ENCODE measurements at regions not wholly inside any gene's neighbourhood (a gene's known extent, or its start where the extent isn't known, plus 50 kb on each side); places are given as distances from the start of the nearest gene placed in this dataset.

- Mint-ChIP-seq H3K9me3 (ENCODE audit: low read depth) (no peaks in the 10 kb centered on the region), H3K27me3 (ENCODE audit: low read depth) (peaks cover 4% of the 10 kb centered on the region), H3K36me3 (ENCODE audit: low read depth) (no peaks in the 10 kb centered on the region), H3K4me3 (ENCODE audit: unreplicated experiment) (no peak overlapping the region), H3K27ac (ENCODE audit: unreplicated experiment) (no peak overlapping the region), H3K4me1 (ENCODE audit: low read depth) (peaks cover 24% of the 10 kb centered on the region)
- TF ChIP-seq, protein P1, sequence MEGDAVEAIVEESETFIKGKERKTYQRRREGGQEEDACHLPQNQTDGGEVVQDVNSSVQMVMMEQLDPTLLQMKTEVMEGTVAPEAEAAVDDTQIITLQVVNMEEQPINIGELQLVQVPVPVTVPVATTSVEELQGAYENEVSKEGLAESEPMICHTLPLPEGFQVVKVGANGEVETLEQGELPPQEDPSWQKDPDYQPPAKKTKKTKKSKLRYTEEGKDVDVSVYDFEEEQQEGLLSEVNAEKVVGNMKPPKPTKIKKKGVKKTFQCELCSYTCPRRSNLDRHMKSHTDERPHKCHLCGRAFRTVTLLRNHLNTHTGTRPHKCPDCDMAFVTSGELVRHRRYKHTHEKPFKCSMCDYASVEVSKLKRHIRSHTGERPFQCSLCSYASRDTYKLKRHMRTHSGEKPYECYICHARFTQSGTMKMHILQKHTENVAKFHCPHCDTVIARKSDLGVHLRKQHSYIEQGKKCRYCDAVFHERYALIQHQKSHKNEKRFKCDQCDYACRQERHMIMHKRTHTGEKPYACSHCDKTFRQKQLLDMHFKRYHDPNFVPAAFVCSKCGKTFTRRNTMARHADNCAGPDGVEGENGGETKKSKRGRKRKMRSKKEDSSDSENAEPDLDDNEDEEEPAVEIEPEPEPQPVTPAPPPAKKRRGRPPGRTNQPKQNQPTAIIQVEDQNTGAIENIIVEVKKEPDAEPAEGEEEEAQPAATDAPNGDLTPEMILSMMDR (IDR thresholded peaks at IDR 0.05): no peak
- no peak for DNase-seq (ENCODE audit: low spot score)
Observed at GRCh38 chr2:12175323-12175722, 428.9 kb downstream of the LPIN1 start.

DNA sequence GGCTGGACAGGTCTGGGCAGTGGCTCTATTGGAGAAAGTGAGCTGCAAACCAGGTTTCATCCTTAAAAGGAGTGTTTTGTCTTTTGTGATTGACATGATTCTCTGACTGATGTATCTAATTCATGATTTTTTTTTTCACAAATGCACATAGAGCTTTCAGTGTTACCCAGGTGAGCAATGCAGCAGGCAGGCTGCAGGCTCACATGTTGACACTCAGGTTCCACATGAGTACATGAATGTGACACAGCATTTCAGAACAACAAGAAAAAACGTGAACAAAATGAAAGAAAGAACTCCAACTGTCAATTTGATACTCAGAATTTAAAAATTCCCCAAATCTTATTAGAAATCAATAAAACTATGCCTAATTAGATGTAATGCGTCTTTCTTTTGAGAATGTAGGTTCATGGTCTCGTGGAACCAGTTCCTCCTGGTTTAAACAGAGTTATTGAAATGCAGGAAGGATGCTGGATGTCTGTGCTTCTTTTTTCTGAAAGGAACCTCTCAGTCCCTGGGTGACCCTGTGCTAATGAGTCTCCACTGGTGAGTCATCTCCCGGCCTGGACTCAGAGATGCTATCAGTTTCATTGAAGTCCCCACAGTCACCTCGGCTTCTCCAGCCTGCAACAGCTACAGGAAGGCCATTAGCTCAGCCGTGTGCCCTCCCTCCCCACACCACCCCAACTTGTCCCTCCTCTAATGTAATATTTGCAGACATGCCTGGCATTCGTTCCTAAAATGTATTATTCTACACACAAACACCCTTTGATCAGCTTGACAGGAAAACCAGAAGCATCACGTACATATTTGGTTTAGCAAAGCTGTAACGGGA is 430.4 kb downstream of the LPIN1 start:
- no peak for DNase-seq (ENCODE audit: low spot score)
- Mint-ChIP-seq H3K27ac (ENCODE audit: unreplicated experiment) (no peak overlapping the region), H3K9me3 (ENCODE audit: low read depth) (no peaks in the 10 kb centered on the region), H3K36me3 (ENCODE audit: low read depth) (no peaks in the 10 kb centered on the region), H3K4me1 (ENCODE audit: low read depth) (peaks cover 21% of the 10 kb centered on the region), H3K4me3 (ENCODE audit: unreplicated experiment) (no peak overlapping the region), H3K27me3 (ENCODE audit: low read depth) (peaks cover 4% of the 10 kb centered on the region)
- TF ChIP-seq, protein P1 (IDR thresholded peaks at IDR 0.05): no peak

- DNase-seq (ENCODE audit: low spot score): no peak
- Mint-ChIP-seq H3K27ac (ENCODE audit: unreplicated experiment) (no peak overlapping the region), H3K4me3 (ENCODE audit: unreplicated experiment) (no peak overlapping the region), H3K9me3 (ENCODE audit: low read depth) (no peaks in the 10 kb centered on the region), H3K36me3 (ENCODE audit: low read depth) (no peaks in the 10 kb centered on the region), H3K27me3 (ENCODE audit: low read depth) (peaks cover 4% of the 10 kb centered on the region), H3K4me1 (ENCODE audit: low read depth) (peaks cover 21% of the 10 kb centered on the region)
- TF ChIP-seq, protein P1 (IDR thresholded peaks at IDR 0.05): no peak
Observed at GRCh38 chr2:12177455-12178288, 431.2 kb downstream of the LPIN1 start.

GRCh38 chr2:12178289-12179080 is 432.1 kb downstream of the LPIN1 start:
- TF ChIP-seq, protein P1 (IDR thresholded peaks at IDR 0.05): no peak
- H3K9me3 Mint-ChIP-seq (ENCODE audit: low read depth): no peaks in the 10 kb centered on the region

GRCh38 chr2:12180031-12180430 is 433.6 kb downstream of the LPIN1 start:
- TF ChIP-seq, protein P1 (IDR thresholded peaks at IDR 0.05): no peak
- no peaks in the 10 kb centered on the region for H3K36me3 Mint-ChIP-seq (ENCODE audit: low read depth)
- peaks cover 18% of the 10 kb centered on the region for H3K4me1 Mint-ChIP-seq (ENCODE audit: low read depth)
- H3K27me3 Mint-ChIP-seq (ENCODE audit: low read depth): peaks cover 3% of the 10 kb centered on the region
- no peak overlapping the region for H3K4me3 Mint-ChIP-seq (ENCODE audit: unreplicated experiment)
- no peak overlapping the region for H3K27ac Mint-ChIP-seq (ENCODE audit: unreplicated experiment)
- H3K9me3 Mint-ChIP-seq (ENCODE audit: low read depth): no peaks in the 10 kb centered on the region
- DNase-seq (ENCODE audit: low spot score): no peak

More at GRCh38 chr2:12178289-12179080, 432.1 kb downstream of the LPIN1 start:
- no peak overlapping the region for H3K4me3 Mint-ChIP-seq (ENCODE audit: unreplicated experiment)
- no peak for DNase-seq (ENCODE audit: low spot score)
- peaks cover 3% of the 10 kb centered on the region for H3K27me3 Mint-ChIP-seq (ENCODE audit: low read depth)
- H3K4me1 Mint-ChIP-seq (ENCODE audit: low read depth): peaks cover 21% of the 10 kb centered on the region
- H3K27ac Mint-ChIP-seq (ENCODE audit: unreplicated experiment): no peak overlapping the region
- no peaks in the 10 kb centered on the region for H3K36me3 Mint-ChIP-seq (ENCODE audit: low read depth)

Data from chondrocyte (in vitro differentiated cells).